Tibial nerve (tissue), 4 donors: ENCODE measurements at regions not wholly inside any gene's neighbourhood (a gene's known extent, or its start where the extent isn't known, plus 50 kb on each side); places are given as distances from the start of the nearest gene placed in this dataset.

Experiments
- DNase-seq, 2 donors: peaks; one replicate each; pipeline ENCODE4 v3.0.0-alpha.2; 2019; ENCODE audit warnings: low spot score in 2 of 2
- H3K27ac ChIP-seq, 4 donors: fragments of 200-600 bp; sonication (generic) in 3 of 4; one replicate each; pipeline ENCODE4 v1.5.1; 2017 to 2019; ENCODE audit warnings: mild to moderate bottlenecking in 1 of 4
- H3K27me3 ChIP-seq, 2 donors: fragments of 200-600 bp; sonication (generic) in 1 of 2; one replicate each; pipeline versions ENCODE4 v1.5.1 to v1.6.0; 2017 to 2019
- H3K36me3 ChIP-seq, 3 donors: fragments of 200-600 bp; sonication (generic); one replicate each; pipeline ENCODE4 v1.5.1; 2018 to 2019
- H3K4me1 ChIP-seq, 4 donors: fragments of 200-600 bp; sonication (generic) in 3 of 4; one replicate each; pipeline ENCODE4 v1.5.1; 2017 to 2019
- H3K4me3 ChIP-seq, 4 donors: fragments of 200-600 bp; sonication (generic) in 3 of 4; one replicate each; pipeline ENCODE4 v1.5.1; 2017 to 2019; ENCODE audit warnings: mild to moderate bottlenecking in 1 of 4, moderate library complexity in 1 of 4
- H3K9me3 ChIP-seq, 4 donors: fragments of 200-600 bp; sonication (generic) in 3 of 4; one replicate each; pipeline ENCODE4 v1.5.1; 2017 to 2019
- CTCF ChIP-seq, 5 experiments: fragments of 200-600 bp in 3 of 5; fragments of 450-650 bp in 2 of 5; sonication (generic) in 3 of 5; IDR thresholded peaks; one replicate each; pipeline ENCODE4 v1.5.1; 2016 to 2019; ENCODE audit warnings: antibody characterized with exemption in 5 of 5, mild to moderate bottlenecking in 3 of 5, moderate library complexity in 2 of 5
- EP300 ChIP-seq, 2 donors: sonication (generic); formaldehyde crosslinking; IDR thresholded peaks; one replicate each; pipeline ENCODE4 v1.6.1; 2017; ENCODE audit warnings: antibody characterized with exemption in 2 of 2, mild to moderate bottlenecking in 1 of 2
- POLR2A ChIP-seq, 2 donors: fragments of 450-650 bp; IDR thresholded peaks; one replicate each; pipeline ENCODE4 v1.6.1; 2017; ENCODE audit warnings: antibody characterized with exemption in 2 of 2, mild to moderate bottlenecking in 2 of 2, moderate library complexity in 2 of 2
- WGBS, 2 donors: methylation state at CpG; one replicate each; pipeline ENCODE4 v1.1.5; 2018; 5-methylcytosine and 5-hydroxymethylcytosine counted together

GRCh38 chr7:81081616-81082015, 162.8 kb upstream of the SEMA3C start:
- Histone ChIP-seq H3K4me1 (no peaks in the 10 kb centered on the region), H3K4me3 (no peak overlapping the region), H3K27me3 (no peaks in the 10 kb centered on the region), H3K9me3 (peaks cover 0 to 8% (median 0%) of the 10 kb centered on the region in 4 donors), H3K36me3 (no peaks in the 10 kb centered on the region), H3K27ac (no peak overlapping the region)
- no peak for DNase-seq
- no peak for TF ChIP-seq POLR2A (IDR thresholded peaks at IDR 0.05)
- no peak for TF ChIP-seq EP300 (IDR thresholded peaks at IDR 0.05)
- TF ChIP-seq CTCF (IDR thresholded peaks at IDR 0.05), result no peak

DNA sequence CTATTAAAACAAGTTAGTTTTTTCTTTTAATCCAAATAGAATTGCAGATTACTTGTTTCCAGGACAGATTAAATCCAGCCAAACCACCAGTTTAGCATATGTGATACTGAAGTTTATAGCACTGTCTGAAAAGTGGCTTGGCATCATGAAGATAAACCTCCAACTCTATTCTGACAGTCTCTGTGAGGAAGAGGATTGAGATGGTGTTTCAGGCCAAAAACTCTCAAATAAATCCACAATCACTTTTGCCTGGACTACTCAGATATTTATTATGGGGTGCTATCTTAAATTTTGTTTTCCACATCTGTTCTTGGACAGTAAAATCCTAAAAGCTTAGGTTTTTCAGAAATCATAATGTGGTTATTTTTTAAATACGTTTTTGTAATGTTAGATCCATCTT, 161.7 kb upstream of the SEMA3C start:
- H3K4me1 ChIP-seq, result no peaks in the 10 kb centered on the region
- WGBS, 2 donors, result 73 to 95% methylated on average over 1 of the region's 1 CpG
- no peaks in the 10 kb centered on the region for H3K27me3 ChIP-seq
- TF ChIP-seq EP300 (IDR thresholded peaks at IDR 0.05) (no peak), CTCF (IDR thresholded peaks at IDR 0.05) (no peak), POLR2A (IDR thresholded peaks at IDR 0.05) (no peak)
- peaks cover 0 to 8% (median 0%) of the 10 kb centered on the region in 4 donors for H3K9me3 ChIP-seq
- no peak for DNase-seq
- no peak overlapping the region for H3K4me3 ChIP-seq
- H3K27ac ChIP-seq, result no peak overlapping the region
- no peaks in the 10 kb centered on the region for H3K36me3 ChIP-seq

DNA sequence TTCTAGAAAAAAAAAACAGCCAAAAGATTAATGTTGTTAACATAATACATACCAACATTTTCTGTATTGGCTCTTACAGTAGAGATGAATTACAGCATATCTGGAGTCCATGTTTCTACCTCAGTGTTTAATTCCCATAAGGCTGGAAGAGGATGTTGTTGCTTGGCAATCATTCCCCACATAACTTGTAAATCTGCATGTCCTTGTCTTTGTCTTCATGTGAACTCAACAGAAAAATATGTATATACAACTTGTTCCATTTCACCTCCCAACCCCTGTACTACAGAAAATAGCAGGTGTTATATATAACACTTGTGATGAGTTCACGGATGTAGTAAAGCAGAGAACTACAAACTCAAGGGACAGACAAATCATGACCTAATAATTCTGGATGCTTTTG, 160.9 kb upstream of the SEMA3C start:
- DNase-seq, result no peak
- Histone ChIP-seq H3K36me3 (no peaks in the 10 kb centered on the region), H3K4me1 (no peaks in the 10 kb centered on the region), H3K9me3 (peaks cover 0 to 8% (median 0%) of the 10 kb centered on the region in 4 donors), H3K4me3 (no peak overlapping the region), H3K27ac (no peak overlapping the region), H3K27me3 (no peaks in the 10 kb centered on the region)
- 72 to 78% methylated on average over 1 of the region's 1 CpG for WGBS, 2 donors
- TF ChIP-seq EP300 (IDR thresholded peaks at IDR 0.05) (no peak), POLR2A (IDR thresholded peaks at IDR 0.05) (no peak), CTCF (IDR thresholded peaks at IDR 0.05) (no peak)

DNA sequence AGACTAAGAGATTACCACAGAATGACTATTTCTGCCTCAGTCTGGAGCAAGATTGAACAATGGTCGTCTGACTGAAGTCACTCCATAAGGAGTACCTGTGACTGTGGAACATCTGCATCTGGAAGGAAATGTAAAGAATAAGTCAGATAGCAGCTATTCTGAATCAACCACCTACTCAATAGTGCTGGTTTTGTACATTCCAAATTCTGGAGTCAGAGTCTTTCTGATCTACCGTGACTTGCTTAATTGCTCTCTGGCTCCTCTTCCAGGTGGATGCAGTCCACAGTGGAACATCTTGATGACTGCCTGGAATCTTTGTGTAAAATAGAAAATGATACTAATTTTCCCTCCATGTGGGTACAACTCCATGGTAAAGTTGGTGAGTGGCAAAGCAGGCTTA, 156.3 kb upstream of the SEMA3C start:
- Histone ChIP-seq H3K27me3 (no peaks in the 10 kb centered on the region), H3K9me3 (peaks cover 0 to 8% (median 0%) of the 10 kb centered on the region in 4 donors), H3K4me3 (no peak overlapping the region), H3K27ac (no peak overlapping the region), H3K4me1 (no peaks in the 10 kb centered on the region), H3K36me3 (no peaks in the 10 kb centered on the region)
- TF ChIP-seq POLR2A (IDR thresholded peaks at IDR 0.05), result no peak
- TF ChIP-seq CTCF (IDR thresholded peaks at IDR 0.05), result no peak
- no peak for TF ChIP-seq EP300 (IDR thresholded peaks at IDR 0.05)
- WGBS, 2 donors, result 64 to 73% methylated on average over 2 of the region's 2 CpGs
- no peak for DNase-seq

DNA sequence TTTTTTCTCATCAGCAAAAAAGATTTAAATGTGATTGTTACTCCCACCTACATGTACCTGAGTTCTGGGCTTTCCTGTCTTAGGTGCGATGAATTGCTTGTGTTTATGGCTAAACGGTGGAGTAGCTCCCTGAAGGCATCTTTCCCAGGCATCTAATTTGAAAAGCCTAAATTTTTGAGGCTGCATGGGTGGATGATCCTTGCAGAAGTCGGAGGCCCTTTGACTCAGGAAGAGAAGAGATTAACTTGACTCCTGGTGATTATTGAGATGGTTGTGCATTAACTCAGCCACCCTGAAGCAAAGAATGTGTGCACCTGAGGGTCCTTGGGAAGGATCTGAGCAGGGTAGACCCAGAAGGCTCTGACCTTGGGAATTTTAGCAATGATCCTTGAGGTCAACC, 155.6 kb upstream of the SEMA3C start:
- Histone ChIP-seq H3K4me1 (no peaks in the 10 kb centered on the region), H3K27me3 (no peaks in the 10 kb centered on the region), H3K4me3 (no peak overlapping the region), H3K9me3 (peaks cover 0 to 8% (median 0%) of the 10 kb centered on the region in 4 donors), H3K27ac (no peak overlapping the region), H3K36me3 (no peaks in the 10 kb centered on the region)
- 71 to 89% methylated on average over 3 of the region's 3 CpGs for WGBS, 2 donors
- TF ChIP-seq POLR2A (IDR thresholded peaks at IDR 0.05) (no peak), CTCF (IDR thresholded peaks at IDR 0.05) (no peak), EP300 (IDR thresholded peaks at IDR 0.05) (no peak)
- no peak for DNase-seq
